Fibroblast of mammary gland (primary cell): ENCODE measurements at regions not wholly inside any gene's neighbourhood (a gene's known extent, or its start where the extent isn't known, plus 50 kb on each side); places are given as distances from the start of the nearest gene placed in this dataset.
A peak's percentile ranks its signal among the peaks of the same experiment; 100 is the strongest.

Experiments used
- DNase-seq: peaks from one replicate; pipeline ENCODE4 v3.0.0-alpha.2; 2010; ENCODE audit warnings: low read depth
- H3K4me3 ChIP-seq: 2 replicates; pipeline ENCODE4 v1.5.1; 2011; ENCODE audit warnings: low read depth, mild to moderate bottlenecking, low read length, moderate library complexity; ENCODE audit not compliant: control insufficient read depth
- TF ChIP-seq, protein P1 (sequence below): conservative IDR thresholded peaks from 2 replicates; pipeline ENCODE4 v1.5.1; 2011; ENCODE audit warnings: low read depth, low read length, inconsistent platforms; ENCODE audit not compliant: control insufficient read depth, insufficient read depth

DNA sequence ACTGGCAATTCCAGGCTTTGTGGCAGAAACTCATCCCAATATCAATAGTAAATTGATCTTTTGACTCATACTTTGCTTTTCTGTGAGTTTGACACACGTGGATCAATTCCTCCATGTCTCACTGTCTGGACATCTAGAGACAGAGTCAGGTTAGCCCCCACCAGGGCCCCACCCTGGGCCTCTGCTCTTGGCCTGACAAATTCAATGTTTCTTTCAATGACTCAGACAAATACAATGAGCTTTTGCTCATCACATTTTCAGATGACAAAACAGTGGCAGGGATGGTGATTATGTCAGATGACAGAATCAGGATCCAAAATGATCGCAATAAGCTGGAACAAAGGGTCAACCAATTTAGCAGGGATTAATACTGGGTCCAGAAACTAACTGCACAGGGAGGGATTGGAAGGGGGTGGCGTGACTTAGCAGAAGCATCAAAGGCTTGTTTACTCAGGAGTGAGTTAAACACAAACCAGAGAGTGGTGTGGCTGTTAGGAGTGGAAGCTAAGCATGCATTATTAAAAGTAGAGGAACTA, 90.5 kb upstream of the ASIC2 start:
- no peak for DNase-seq
- no peak overlapping the region for H3K4me3 ChIP-seq
- TF ChIP-seq, protein P1, sequence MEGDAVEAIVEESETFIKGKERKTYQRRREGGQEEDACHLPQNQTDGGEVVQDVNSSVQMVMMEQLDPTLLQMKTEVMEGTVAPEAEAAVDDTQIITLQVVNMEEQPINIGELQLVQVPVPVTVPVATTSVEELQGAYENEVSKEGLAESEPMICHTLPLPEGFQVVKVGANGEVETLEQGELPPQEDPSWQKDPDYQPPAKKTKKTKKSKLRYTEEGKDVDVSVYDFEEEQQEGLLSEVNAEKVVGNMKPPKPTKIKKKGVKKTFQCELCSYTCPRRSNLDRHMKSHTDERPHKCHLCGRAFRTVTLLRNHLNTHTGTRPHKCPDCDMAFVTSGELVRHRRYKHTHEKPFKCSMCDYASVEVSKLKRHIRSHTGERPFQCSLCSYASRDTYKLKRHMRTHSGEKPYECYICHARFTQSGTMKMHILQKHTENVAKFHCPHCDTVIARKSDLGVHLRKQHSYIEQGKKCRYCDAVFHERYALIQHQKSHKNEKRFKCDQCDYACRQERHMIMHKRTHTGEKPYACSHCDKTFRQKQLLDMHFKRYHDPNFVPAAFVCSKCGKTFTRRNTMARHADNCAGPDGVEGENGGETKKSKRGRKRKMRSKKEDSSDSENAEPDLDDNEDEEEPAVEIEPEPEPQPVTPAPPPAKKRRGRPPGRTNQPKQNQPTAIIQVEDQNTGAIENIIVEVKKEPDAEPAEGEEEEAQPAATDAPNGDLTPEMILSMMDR: no peak

DNA sequence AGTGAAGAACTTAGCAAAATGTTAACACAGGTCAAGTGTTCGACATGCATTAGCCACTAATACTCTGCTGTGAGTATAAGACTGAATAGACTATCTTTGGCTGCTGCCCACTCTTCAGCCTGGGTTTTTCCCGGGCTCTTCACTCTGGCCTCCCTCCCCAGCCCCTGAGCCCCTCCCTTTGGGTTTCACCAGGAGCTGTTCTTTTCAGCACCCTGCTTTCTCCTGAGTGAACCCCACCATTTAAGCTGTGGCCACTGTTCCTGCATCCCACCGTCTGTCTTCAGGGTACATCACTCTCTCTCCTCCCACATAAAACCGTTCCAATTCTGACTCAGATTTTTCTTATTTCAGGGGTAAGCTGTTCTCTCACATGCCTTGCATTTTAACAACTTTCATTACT, 92.0 kb upstream of the ASIC2 start:
- TF ChIP-seq, protein P1: no peak
- no peak for DNase-seq
- no peak overlapping the region for H3K4me3 ChIP-seq

DNA sequence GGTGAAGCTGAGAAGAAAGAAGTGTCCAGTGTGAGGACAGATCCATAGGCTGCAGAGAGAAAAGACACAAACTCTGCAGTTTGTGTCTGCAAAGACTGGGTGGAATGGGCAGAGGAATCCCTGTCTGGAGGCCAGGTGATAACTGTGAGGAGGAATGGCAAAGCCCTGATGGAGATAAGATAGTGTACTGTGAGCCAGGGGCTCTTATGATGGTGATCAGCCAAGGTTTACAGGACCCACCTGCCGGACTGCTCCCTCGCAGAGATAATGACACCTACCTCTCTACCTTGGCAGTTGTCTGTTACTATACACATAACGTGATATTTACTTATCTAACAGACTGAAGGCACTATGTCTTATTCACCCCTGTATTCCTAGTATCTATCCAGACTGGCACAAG, 92.6 kb upstream of the ASIC2 start:
- no peak for DNase-seq
- no peak overlapping the region for H3K4me3 ChIP-seq
- TF ChIP-seq, protein P1: no peak

DNA sequence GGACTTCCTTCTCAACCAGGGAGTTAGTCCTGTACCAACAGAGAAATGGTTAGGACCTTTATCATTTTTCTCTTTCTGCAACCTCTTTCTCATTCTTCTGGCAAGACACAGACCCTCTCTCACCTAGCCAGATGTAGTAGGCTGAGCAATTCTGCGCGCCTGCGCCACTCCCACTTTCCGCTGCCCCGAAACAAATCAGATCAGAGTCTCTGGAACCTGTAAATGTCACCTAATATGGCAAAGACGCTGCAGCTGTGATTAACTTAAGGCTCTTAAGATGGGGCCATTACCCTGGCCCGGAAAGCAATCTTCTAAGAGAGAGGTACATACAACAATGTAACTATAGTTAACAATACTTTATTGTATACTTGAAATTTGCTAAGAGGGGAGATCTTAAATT, 94.3 kb upstream of the ASIC2 start:
- DNase-seq: no peak
- H3K4me3 ChIP-seq: no peak overlapping the region
- TF ChIP-seq, protein P1: no peak

DNA sequence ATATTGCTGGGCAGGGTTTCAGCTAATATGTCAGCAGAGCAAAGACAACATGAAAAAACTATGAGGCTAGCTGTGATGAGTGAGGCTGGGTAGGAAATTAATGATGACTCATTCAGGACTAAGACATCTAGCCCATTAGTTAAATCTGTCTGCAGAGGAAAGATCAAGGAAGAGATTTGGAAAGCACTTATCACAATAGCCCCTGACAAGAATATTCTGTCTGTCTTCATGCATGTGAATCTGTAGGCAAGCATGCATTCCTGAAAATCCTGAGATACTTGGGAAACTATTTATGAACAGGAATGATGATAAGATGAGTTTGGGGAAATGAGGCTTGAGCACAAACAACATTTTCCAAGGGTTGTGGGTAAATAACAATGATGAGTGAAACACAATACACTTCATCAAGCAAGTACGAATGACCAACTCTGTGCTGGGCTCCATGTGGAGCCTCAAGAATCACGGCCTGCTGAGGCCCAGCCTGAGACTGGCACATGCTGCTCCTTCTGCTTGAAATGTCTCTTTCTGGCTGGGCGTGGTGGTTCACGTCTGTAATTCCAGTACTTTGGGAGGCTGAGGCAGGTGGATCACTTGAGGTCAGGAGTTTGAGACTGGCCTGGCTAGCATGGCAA, 96.5 kb upstream of the ASIC2 start:
- TF ChIP-seq, protein P1: no peak
- DNase-seq: peak; percentile 2
- no peak overlapping the region for H3K4me3 ChIP-seq

DNA sequence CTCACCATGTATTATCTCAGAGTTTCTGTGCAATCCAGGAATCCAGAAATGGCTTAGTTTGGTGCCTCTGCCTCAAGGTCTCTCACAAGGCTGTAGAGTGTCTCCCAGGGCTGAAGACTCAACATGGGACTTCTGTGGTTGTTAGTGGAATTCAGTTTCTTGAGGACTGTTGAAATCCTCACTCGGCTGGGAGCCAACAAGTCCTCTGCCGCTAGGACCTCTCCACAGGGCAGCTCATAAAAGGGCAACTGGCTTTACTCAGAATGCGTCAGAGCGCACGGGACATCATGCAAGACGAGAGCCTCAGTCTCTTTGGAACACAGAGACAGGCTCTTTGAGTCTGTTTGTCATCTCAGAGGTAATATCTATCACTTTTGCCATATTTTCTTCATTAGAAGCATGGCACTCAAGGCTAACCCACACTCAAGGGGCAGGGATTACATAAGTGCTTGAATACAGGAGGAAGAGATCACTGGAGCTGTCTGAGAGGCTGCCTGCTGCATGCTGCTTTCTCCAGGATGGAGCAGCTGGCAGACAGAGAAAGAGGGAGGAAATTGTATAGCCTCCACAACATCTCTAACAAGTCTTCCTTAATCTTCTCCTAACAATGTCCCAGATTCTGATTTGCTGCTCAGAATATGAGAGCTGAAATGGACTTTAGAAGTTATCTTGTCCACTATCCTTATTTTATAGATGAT, 97.5 kb upstream of the ASIC2 start:
- H3K4me3 ChIP-seq: no peak overlapping the region
- TF ChIP-seq, protein P1: no peak
- DNase-seq: no peak
